NCI-H2227 (cell line): ENCODE measurements at regions not wholly inside any gene's neighbourhood (a gene's known extent, or its start where the extent isn't known, plus 50 kb on each side); places are given as distances from the start of the nearest gene placed in this dataset.
"Not testable (repeated sequence)": the region's sequence is repeated elsewhere in the genome, so short reads cannot be mapped to it uniquely, and the experiment has no call there.

Source experiments
- DNase-seq: peaks from one replicate; lab custom pipeline; 2025; ENCODE audit not compliant: unreplicated experiment; lab: John Stamatoyannopoulos, UW

- DNase-seq, result no peak
Measured at GRCh38 chr10:2053805-2054204, 316.5 kb upstream of the ADARB2 start.

GRCh38 chr10:2051108-2051507 lies 313.8 kb upstream of the ADARB2 start:
- DNase-seq, result no peak

GRCh38 chr10:2049560-2049959 lies 312.2 kb upstream of the ADARB2 start:
- no peak for DNase-seq

DNA sequence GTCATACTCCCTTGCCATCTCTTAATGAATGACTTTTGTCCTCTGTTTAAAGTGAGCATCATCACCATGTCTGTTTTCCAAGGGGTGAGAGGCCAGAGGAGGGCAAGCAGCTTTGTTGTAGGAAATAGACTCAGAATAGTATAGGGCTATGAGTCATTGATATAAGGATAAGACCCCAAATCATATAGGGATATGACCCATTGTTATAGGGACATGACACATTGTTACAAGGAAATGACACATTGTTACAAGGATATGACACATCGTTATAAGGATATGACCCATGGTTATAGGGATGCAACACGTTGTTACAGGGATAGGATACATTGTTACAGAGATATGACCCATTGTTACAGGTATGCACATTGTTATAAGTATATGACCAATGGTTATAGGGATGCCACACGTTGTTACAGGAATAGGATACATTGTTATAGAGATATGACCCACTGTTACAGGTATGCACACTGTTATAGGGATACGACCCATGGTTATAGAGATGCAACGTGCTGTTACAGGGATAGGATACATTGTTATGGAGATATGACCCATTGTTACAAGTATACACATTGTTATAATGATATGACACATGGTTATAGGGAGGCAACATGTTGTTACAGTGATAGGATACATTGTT lies 311.1 kb upstream of the ADARB2 start:
- no peak for DNase-seq

DNA sequence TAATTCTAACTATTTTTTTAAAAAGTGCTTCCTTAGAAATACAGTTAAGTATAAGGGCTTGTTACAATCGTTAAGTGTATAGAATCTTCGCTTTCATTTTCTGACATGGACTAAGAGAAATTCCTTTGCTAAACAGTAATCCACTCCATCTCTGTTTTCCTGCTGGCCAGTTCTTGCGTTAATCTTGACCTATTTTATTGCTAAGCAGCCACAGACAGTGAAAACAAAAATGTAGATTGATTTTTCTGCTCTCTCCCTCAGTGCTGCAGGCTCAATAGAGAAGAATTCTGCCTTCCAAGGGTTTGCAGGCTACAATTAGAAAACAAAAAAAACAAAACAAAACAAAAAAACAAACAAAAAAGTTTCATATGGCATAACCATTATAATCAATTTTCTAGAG lies 310.4 kb upstream of the ADARB2 start:
- DNase-seq, result no peak

DNA sequence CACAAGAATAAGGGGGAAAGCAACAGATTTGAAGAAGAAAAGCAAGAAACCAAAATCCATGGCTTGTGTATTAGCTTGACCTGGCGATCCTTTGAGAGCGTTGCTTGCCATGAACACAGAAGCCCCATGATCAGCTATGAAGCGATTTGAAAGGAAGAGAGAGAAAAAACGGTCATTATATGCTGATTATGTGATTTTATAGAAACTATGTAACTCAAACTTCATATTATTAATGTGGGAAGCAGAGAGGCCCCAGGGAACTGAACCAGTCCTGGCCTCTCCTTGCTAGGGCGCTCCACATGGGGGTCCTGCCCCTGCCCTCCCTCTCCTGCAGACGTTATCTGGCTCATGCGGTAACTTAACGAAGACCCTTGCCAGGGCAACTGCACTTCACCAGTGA lies 306.1 kb upstream of the ADARB2 start:
- no peak for DNase-seq

- DNase-seq, result no peak
Measured at GRCh38 chr10:2038036-2038435, 300.7 kb upstream of the ADARB2 start.

- DNase-seq, result no peak
Measured at GRCh38 chr10:2037246-2037645, 299.9 kb upstream of the ADARB2 start.

DNA sequence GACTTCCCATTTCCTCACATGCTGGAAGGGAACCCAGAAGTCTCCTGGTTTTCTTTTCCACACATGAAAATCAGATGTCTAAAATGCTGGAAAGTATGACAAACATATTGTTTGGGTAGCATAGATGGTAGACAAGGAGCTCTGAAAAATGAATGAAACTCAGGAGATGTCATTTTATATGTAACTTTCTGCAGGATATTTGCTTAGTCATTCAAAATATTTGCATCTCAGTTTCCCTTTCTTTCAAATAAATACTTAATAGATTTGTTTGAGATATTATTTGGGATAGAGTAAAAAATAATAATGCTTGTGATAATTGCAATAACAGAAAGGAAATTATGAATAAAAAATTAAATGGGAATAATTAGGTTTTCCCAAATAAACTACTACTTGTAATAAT lies 298.9 kb upstream of the ADARB2 start:
- no peak for DNase-seq

GRCh38 chr10:2030046-2030445 lies 292.7 kb upstream of the ADARB2 start:
- no peak for DNase-seq

- DNase-seq, result no peak
Measured at GRCh38 chr10:2026936-2027335, 289.6 kb upstream of the ADARB2 start.

GRCh38 chr10:2024750-2025149 lies 287.4 kb upstream of the ADARB2 start:
- DNase-seq, result not testable (repeated sequence)

DNA sequence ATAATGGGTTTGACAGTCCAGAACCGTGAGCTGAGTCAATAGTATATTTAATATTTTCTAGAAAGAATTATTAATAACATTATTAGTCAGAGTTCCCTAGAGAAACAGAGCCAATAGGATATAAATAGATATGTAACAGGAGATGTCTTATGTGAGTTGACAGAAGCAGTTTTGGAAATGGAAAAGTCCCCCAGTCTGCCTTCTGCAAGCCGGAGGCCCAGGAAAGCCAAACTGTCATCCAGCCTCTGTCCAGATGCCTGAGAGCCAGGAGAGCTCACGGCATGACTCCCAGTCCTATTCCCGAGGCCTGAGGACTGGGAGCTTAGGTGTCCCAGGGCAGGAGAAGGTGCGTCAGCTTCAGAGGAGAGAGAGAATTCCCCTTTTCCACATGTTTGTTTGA lies 286.4 kb upstream of the ADARB2 start:
- no peak for DNase-seq

DNA sequence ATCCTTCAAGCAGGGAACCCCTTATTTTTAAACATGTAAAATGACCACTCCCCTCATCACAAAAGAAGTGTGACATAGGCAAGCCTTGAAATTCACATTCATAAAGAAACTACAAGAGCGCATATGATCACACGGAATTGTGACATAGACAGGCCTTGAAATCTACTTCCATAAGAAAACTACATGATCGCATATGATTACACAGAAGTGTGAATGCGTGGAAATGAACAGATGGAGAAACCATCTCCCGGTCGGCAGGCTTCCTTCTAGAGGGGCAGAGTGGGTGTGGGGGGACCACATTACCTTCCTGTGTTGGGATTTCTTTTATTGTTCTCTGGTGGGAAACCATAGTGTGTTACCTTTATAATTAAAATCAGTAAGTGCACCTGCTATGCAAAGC lies 285.1 kb upstream of the ADARB2 start:
- no peak for DNase-seq

- no peak for DNase-seq
Measured at GRCh38 chr10:2020836-2021235, 283.5 kb upstream of the ADARB2 start.

DNA sequence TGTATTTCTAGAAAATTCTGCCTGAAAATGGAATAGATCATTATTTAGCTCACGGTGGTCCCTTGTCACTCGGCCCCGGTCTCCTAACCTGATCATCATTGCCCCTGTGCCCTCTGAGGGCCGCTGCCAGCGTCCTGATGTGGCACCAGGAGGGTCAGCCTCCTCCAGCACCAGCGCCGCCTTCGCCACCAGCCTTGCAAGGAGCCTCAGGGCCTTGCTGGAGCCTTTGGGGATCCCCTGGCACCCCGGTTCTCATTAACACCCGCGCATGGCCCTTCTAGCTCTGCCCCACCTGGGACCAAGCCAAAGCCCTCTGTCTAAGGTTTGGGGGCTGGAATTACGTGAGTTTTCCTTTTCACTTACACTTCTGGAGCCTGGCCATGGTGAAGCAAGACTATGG lies 282.5 kb upstream of the ADARB2 start:
- DNase-seq, result no peak

DNA sequence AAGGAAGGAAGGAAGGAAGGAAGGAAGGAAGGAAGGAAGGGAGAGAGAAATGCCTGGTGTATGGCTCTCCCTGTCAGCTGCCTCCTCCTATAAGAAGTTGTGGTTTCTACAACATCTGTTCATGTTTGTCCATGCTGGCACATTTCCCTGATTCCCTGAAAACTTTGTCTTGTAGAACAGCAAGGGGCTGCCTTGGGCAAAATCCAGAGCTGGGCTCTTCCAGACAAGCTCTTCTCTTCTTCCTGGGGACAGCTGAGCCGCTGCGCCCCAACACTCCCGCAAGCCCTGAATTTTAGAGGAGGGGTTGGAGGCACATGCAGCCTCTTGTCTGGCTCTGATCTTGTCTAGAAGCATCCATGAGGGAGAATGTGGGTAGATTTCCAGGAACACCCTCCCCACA lies 282.0 kb upstream of the ADARB2 start:
- DNase-seq, result no peak

DNA sequence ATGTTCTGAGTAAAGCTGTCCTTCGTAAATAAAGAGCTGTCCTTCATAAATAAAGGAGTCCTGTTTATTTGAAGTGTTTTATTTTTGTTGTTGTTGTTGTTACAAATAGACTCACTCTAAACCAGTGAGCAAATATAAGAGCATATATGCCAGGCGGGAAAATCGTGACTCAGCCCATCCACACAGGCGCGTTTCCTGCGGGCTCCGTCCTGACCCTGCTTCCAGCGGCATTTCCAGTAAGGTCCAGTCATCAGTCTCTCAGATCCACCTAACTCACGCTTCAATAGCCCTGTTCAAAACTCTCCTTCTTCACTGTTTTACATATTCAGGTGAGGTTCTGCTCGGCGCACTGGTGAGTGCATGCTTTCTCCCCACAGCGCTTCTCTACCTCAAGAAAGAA lies 277.2 kb upstream of the ADARB2 start:
- no peak for DNase-seq

DNA sequence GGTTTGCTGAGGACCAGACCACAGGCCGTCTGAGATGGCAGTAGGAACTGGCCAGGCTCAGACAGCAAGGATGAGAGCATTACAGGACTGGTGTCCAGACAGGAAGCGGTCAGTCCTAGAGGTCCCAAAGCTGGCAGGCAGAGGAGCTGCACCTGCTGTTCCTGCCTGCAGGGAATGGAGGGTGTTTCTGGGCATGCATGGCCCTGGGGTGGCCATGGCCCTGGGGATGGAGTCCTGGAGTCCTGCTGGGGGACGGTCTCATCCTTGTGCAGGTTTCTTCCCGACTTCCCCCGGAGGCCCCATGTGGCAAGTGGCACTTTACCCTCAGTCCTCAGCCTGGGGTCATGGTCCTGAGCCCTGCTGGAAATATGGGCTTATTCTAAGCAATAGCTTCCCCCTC lies 274.9 kb upstream of the ADARB2 start:
- DNase-seq, result no peak

DNA sequence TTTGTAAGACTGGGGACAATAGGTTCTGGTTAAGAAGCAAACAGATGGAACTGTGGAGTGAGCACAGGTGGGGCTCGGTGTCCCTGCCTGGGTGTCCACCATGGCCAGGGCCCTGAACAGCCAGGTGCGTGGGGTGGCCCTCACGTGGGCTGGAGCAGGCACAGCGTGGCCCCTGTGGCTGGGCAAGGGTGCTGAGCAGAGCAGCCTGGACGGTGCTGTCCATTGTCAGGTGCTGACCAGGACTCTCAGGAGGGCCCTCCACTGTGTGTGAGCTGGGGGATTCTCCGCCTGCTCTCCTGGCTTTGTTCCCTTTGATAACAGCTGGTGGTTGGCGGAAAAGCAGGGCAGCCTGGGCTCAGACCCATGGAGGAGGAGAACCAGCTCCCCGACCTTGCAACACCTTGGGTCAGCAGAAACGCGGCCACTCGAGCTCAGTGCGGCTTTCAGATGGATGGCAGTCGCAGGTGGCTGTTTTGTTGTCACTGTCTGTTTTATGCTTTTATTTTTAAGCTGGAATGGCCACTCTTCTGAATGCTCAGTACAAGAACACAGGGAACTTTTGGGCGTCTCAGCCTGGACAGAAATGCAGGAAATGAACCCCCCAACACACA lies 273.9 kb upstream of the ADARB2 start:
- DNase-seq, result no peak

GRCh38 chr10:2005546-2005945 lies 268.2 kb upstream of the ADARB2 start:
- no peak for DNase-seq

GRCh38 chr10:1992930-1993329 lies 255.6 kb upstream of the ADARB2 start:
- DNase-seq, result no peak

DNA sequence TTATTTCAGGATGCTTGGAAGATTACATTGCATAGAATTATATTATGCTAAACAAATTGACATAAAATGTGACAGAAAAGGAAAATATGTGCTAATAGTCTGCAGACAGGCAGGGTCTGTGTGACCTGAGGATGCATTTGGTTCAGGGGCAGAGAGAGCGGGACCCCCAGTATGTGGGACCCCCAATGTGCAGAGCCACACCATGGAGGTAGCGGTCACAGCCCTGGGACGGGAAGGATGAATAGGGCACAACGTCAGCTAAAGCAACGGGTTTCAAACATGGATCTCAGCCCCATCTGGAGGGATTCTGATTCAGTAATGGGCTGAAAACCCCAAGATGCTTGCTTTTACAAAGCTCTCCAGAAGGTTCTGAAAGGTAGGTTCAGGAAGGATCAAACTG lies 251.8 kb upstream of the ADARB2 start:
- no peak for DNase-seq
